HG03175 (cell line): ENCODE measurements at regions not wholly inside any gene's neighbourhood (a gene's known extent, or its start where the extent isn't known, plus 50 kb on each side); places are given as distances from the start of the nearest gene placed in this dataset.

Source experiments
- ATAC-seq: cut with Tn5 transposase; IDR thresholded peaks from one replicate; pipeline ENCODE4 v1.9.1; 2021; ENCODE audit warnings: mild to moderate bottlenecking, moderate library complexity; ENCODE audit not compliant: unreplicated experiment

- ATAC-seq = no peak
Observed at GRCh38 chr4:1466034-1466862, 60.0 kb upstream of the NKX1-1 start.

- no peak for ATAC-seq
Observed at GRCh38 chr4:1465173-1466033, 59.2 kb upstream of the NKX1-1 start.

GRCh38 chr4:1464581-1465171 lies 58.4 kb upstream of the NKX1-1 start:
- ATAC-seq = no peak

GRCh38 chr4:1463927-1464540 lies 57.8 kb upstream of the NKX1-1 start:
- no peak for ATAC-seq

GRCh38 chr4:1463088-1463926 lies 57.1 kb upstream of the NKX1-1 start:
- ATAC-seq = no peak

GRCh38 chr4:1462768-1463075 lies 56.5 kb upstream of the NKX1-1 start:
- no peak for ATAC-seq

- ATAC-seq = no peak
Observed at GRCh38 chr4:1462009-1462767, 55.9 kb upstream of the NKX1-1 start.

GRCh38 chr4:1460967-1461868 lies 55.0 kb upstream of the NKX1-1 start:
- no peak for ATAC-seq

- no peak for ATAC-seq
Observed at GRCh38 chr4:1459722-1460511, 53.7 kb upstream of the NKX1-1 start.

- ATAC-seq = no peak
Observed at GRCh38 chr4:1459081-1459721, 53.0 kb upstream of the NKX1-1 start.

GRCh38 chr4:1458581-1458980 lies 52.3 kb upstream of the NKX1-1 start:
- no peak for ATAC-seq
